ENCODE measurements at regions not wholly inside any gene's neighbourhood (a gene's known extent, or its start where the extent isn't known, plus 50 kb on each side); places are given as distances from the start of the nearest gene placed in this dataset.

GRCh38 chr12:82203086-82203485 is 155.1 kb downstream of the CCDC59 start:
- H3K4me2 ChIP-seq (replicated peaks; ENCODE audit: extremely low read depth, low read length, poor library complexity, severe bottlenecking): no peak overlapping the region
- H3K9me3 Mint-ChIP-seq: peaks cover 4 to 21% (median 12%) of the 10 kb centered on the region in 7 donors
- H3K4me1 ChIP-seq (ENCODE audit: control insufficient read depth in 1 of 2, insufficient read depth in 2 of 2, low read length in 2 of 2): no peaks in the 10 kb centered on the region
- no peaks in the 10 kb centered on the region for H3K79me2 ChIP-seq (ENCODE audit: insufficient read depth, low read length)
- no peak overlapping the region for H3K4me3 ChIP-seq (replicated peaks in 1 of 3; ENCODE audit: low read depth in 2 of 3, low read length in 3 of 3)
- peaks cover 0 to 1% (median 0%) of the 10 kb centered on the region in 3 donors for H3K27me3 Mint-ChIP-seq (ENCODE audit: low read depth in 3 of 3)
- 82% methylated on average over 3 of the region's 4 CpGs for WGBS (ENCODE audit: insufficient coverage)
- no peak overlapping the region for H3K4me3 Mint-ChIP-seq
- no peak for DNase-seq
- H3K9ac ChIP-seq (ENCODE audit: insufficient read depth, low read length, poor library complexity, severe bottlenecking): no peak overlapping the region
- H3K36me3 ChIP-seq (replicated peaks in 1 of 2; ENCODE audit: control insufficient read depth in 1 of 2, insufficient read depth in 2 of 2, low read length in 2 of 2): no peaks in the 10 kb centered on the region
- no peaks in the 10 kb centered on the region for H3K4me1 Mint-ChIP-seq
- H3K9me3 ChIP-seq (replicated peaks in 1 of 2; ENCODE audit: control insufficient read depth in 1 of 2, insufficient read depth in 1 of 2, low read length in 2 of 2): peaks cover 3 to 19% of the 10 kb centered on the region in 2 donors
- H3K27ac ChIP-seq (ENCODE audit: low read depth in 1 of 2, low read length in 2 of 2): no peak overlapping the region
- H2AFZ ChIP-seq (ENCODE audit: insufficient read depth, low read depth, low read length, poor library complexity, severe bottlenecking): no peak overlapping the region
- H3K27ac Mint-ChIP-seq: no peak overlapping the region
- no peak for TF ChIP-seq CTCF (IDR thresholded peaks at IDR 0.05)
- no peaks in the 10 kb centered on the region for H4K20me1 ChIP-seq (ENCODE audit: insufficient read depth, low read length)
- no peaks in the 10 kb centered on the region for H3K27me3 ChIP-seq (ENCODE audit: control insufficient read depth in 2 of 2, insufficient read depth in 2 of 2, low read length in 2 of 2)
- no peaks in the 10 kb centered on the region for H3K36me3 Mint-ChIP-seq
- intact Hi-C loops (cut with micrococcal nuclease): no loop called here

GRCh38 chr12:82187595-82187994 is 170.6 kb downstream of the CCDC59 start:
- Histone ChIP-seq H4K20me1 (ENCODE audit: insufficient read depth, low read length) (no peaks in the 10 kb centered on the region), H3K27me3 (ENCODE audit: control insufficient read depth in 2 of 2, insufficient read depth in 2 of 2, low read length in 2 of 2) (no peaks in the 10 kb centered on the region), H3K9me3 (replicated peaks in 1 of 2; ENCODE audit: control insufficient read depth in 1 of 2, insufficient read depth in 1 of 2, low read length in 2 of 2) (peaks cover 0 to 3% of the 10 kb centered on the region in 2 donors), H3K4me3 (replicated peaks in 1 of 3; ENCODE audit: low read depth in 2 of 3, low read length in 3 of 3) (no peak overlapping the region), H3K27ac (ENCODE audit: low read depth in 1 of 2, low read length in 2 of 2) (no peak overlapping the region), H3K36me3 (replicated peaks in 1 of 2; ENCODE audit: control insufficient read depth in 1 of 2, insufficient read depth in 2 of 2, low read length in 2 of 2) (no peaks in the 10 kb centered on the region), H3K4me2 (replicated peaks; ENCODE audit: extremely low read depth, low read length, poor library complexity, severe bottlenecking) (no peak overlapping the region), H2AFZ (ENCODE audit: insufficient read depth, low read depth, low read length, poor library complexity, severe bottlenecking) (no peak overlapping the region), H3K4me1 (ENCODE audit: control insufficient read depth in 1 of 2, insufficient read depth in 2 of 2, low read length in 2 of 2) (no peaks in the 10 kb centered on the region), H3K79me2 (ENCODE audit: insufficient read depth, low read length) (no peaks in the 10 kb centered on the region), H3K9ac (ENCODE audit: insufficient read depth, low read length, poor library complexity, severe bottlenecking) (no peak overlapping the region)
- Mint-ChIP-seq H3K27me3 (ENCODE audit: low read depth in 3 of 3) (no peaks in the 10 kb centered on the region), H3K27ac (no peak overlapping the region), H3K4me1 (no peaks in the 10 kb centered on the region), H3K9me3 (peaks cover 0 to 3% (median 2%) of the 10 kb centered on the region in 7 donors), H3K36me3 (no peaks in the 10 kb centered on the region), H3K4me3 (no peak overlapping the region)
- no peak for DNase-seq
- TF ChIP-seq CTCF (IDR thresholded peaks at IDR 0.05): no peak
- intact Hi-C loops (cut with micrococcal nuclease): no loop called here
- WGBS (ENCODE audit: insufficient coverage): no CpG with 5 or more reads among the region's 2 CpGs

Data from CD14-positive monocyte (primary cell).